ENCODE measurements at regions not wholly inside any gene's neighbourhood (a gene's known extent, or its start where the extent isn't known, plus 50 kb on each side); places are given as distances from the start of the nearest gene placed in this dataset.

DNA sequence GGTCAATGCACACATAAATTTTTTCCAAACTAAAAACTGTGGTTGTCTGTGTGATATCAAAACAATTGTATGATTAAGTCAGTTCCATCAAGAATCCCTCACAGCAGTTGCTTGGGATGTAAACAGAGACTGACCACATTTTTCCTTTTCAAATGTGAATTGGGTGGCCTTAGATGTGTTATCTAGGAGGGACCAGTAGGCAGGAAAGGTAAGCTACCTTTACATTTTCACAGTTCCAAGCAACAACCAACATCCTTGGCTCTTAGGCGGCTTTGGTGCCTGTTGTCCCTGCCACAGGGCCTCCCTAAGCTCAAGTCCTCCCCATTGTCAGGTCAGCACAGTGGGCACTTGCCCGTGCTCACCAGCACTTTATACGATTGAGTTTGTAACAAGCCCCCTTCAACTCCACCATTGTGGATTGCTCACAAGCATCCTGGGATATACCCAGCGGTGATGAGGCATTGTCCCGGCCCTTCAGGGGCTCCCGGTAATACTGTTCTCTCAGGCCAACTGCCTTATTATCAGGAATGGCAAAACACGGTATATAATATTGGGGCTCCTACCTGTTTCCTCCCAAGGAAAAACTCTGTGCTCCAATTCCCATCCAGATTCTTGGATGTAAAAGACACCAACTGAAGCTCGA, 114.9 kb upstream of the ANKRD1 start:
- no peak overlapping the region for H3K4me3 ChIP-seq (ENCODE audit: low read depth, low read length)

DNA sequence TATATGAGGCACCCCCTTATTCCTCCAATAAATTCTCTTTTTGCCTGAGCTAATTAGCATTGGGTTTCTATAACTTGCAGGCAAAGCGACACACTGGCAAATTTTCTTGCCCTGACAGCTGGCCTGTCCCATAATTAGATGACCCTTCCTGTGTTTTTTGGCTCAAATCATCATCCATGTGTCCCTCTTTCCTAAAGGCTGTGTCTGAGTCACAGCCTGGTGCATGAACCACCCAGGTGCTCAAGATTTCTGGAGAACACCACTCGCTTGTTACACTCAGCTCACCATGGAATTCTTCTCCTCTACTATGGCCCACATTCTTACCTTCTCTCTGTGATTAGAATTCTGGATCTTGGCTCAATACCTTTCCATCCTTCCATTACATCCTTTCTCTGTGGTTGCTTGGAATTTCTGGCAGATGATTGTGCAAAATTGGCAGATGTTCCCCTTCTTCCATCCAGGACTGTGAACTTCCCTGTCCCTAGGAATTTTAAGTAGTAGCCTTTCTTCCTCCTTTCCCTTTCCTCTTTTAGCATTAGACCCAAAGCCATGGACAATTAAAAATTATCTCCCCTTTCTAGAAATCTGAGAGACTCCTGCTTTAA, 116.0 kb upstream of the ANKRD1 start:
- H3K4me3 ChIP-seq (ENCODE audit: low read depth, low read length): no peak overlapping the region

DNA sequence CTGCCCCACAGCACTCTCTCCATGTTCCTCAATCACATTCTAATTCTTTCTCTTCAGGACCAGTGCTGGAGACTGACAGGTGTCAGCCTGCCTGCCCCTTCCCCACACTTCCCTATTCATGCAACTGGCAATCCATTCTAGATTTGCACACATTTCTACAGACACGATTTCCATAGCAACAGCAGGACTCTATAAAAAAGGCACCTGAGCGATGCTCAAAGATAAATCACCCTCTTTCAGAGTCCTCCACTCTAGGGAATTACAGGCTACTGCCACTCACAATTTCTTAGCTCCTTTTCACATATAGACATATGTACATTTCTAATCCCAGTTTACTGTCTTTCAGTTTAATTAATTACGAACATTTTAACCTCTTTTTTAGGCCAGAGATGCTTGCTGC, 118.1 kb upstream of the ANKRD1 start:
- H3K4me3 ChIP-seq (ENCODE audit: low read depth, low read length): no peak overlapping the region

DNA sequence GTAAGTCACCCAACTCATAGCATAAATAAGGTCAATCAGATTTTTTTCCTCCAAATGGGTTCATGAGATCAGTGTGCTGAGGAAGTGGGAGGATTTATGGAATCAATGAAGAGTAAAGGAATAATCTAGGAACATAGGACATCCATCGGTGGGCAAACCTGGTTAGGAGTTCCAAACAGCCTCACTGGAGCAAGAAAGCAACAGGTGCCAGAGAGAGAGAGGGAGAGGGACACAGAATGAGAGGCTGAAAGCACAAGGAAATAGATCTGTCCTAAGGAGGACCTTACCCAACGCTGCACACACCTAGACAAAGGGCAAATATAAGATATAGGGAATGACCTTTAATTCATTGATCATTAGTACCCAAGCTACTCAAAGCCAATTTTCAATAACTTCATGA, 119.5 kb upstream of the ANKRD1 start:
- H3K4me3 ChIP-seq (ENCODE audit: low read depth, low read length): no peak overlapping the region

DNA sequence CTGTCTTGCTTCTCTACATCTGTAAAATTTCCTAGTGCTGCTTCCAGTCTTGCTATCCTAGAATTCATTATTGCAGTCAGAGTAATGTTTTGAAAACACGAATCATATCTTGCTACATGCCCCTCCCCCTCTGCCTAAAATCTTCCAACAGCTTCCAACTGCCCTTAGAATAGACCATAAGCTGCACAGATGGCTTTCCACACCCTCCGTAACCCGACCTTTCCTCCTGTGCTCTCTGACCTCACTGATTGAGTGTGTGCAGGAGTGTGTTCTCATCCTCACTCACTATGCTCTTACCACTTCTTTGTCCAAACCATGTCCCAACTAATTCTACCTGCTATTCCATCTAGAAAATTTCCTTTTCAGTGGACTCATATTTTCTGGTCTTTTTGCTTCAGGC, 121.2 kb upstream of the ANKRD1 start:
- H3K4me3 ChIP-seq (ENCODE audit: low read depth, low read length): no peak overlapping the region

DNA sequence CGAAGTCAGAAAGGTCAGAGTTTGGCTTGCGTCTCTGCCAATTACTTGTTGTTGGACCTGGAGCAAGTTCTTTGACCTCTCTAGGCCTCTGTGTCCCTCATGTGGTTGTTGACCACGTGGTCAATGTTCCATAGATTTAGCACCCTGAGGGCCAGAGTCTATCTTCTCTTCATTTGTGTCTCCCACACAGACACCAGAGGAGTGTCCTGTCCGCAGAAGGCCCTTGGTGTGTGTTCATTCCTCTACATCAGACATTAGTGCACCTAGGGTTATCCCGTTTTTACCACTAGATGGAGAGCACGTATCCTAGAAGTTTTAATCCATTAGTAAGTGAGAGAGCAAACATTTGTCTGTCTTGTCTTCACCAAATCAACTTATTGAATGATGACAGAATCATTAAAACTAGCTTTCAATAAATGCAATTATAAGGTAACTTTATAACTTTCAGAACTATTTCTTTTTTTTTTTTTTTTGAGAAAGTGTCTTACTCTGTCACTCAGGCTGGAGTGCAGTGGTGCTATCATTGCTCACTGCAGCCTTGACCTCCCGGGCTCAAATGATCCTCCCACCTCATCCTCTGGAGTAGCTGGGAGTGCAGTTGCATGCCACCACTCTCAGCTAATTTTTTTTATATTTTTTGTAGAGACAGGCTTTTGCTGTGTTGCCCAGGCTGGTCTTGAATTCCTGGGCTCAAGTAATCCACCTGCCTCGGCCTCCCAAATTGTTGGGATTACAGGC, 122.5 kb upstream of the ANKRD1 start:
- no peak overlapping the region for H3K4me3 ChIP-seq (ENCODE audit: low read depth, low read length)

DNA sequence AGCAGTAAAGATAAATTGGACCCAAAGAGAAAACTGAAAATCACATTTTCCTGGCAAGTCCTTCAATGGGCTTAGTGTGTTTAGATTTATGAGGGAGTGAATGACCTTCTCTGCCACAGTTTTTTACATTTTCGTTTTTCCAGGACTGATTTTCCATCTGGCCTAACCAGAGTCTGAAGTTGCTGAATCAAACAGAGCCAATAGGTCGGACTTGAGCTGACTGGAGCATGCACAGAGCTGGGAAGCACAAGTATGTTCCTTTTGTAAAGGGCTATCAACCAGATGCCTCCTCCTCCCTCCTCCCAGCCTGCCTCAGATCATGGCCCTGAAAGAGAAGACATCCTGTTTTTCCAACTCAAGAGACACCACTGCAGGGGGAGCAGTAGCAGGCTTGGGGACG, 126.0 kb upstream of the ANKRD1 start:
- H3K4me3 ChIP-seq (ENCODE audit: low read depth, low read length): no peak overlapping the region

DNA sequence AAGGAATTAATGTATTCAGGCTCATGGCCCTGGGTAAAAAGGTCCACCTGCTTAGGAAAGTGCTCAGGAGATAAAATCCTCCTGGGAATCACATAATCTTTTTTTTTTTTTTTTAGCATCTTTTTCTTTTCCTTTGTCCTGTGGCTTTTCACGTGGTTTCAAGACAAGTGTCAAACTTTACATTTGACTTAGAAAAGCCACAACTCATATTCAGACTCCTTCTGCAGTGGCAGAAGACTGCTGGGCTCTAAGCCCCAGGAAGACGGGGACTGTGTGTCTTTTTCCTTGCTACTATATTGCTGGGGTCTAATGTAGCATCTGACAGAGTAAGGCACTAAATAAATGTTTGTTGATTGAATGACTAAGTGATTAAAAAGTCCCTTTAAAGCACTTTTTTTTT, 127.5 kb upstream of the ANKRD1 start:
- no peak overlapping the region for H3K4me3 ChIP-seq (ENCODE audit: low read depth, low read length)

DNA sequence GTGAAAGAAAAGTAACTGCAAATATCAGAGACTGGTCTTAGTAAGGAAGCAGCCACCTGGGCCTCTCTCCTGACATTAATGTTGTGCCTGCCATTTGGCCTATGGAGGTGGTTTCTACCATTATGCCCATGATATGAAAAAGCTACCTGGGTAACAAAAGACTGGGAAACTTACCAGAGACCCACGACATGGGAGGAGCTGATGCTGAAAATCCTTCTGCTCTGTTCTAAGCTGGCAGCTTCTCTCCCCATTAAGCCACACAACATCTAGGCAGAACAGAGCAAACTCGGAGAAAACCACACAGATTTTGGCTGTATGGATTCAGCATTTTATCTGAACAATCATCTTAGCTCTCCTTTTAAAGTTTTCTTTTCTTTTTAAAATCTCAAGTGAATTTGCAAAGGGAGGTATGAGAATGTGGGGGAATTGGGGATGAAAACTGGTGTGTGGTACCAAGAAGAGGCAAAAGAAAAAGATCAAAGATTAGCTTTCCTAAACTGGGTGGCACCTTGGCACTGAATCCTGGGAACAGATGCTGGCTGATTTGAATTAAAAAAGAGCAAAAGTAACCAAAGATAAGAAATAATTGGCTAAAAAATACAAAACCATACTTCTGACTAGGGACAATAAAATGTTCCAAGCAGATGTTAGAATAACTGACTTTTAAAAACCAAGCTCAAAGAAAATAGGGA, 128.6 kb upstream of the ANKRD1 start:
- no peak overlapping the region for H3K4me3 ChIP-seq (ENCODE audit: low read depth, low read length)

DNA sequence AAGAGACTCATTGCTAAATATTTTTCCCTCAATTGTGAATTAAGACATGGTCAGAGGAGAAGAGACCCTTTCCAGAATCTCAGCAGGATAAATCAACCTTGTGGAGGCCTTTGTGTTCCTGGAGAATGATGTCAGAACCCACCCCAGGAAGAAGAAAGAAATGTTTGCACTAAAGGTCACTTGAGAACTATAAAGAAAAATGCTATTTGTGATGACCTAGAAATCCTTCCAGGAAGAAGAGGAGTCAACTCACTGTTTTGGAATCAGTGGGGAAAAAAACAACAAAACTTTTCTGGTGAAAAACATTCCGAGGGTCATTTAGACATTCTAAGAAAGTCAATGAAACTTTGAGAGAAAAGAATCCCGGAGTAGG, 129.1 kb upstream of the ANKRD1 start:
- H3K4me3 ChIP-seq (ENCODE audit: low read depth, low read length): no peak overlapping the region

DNA sequence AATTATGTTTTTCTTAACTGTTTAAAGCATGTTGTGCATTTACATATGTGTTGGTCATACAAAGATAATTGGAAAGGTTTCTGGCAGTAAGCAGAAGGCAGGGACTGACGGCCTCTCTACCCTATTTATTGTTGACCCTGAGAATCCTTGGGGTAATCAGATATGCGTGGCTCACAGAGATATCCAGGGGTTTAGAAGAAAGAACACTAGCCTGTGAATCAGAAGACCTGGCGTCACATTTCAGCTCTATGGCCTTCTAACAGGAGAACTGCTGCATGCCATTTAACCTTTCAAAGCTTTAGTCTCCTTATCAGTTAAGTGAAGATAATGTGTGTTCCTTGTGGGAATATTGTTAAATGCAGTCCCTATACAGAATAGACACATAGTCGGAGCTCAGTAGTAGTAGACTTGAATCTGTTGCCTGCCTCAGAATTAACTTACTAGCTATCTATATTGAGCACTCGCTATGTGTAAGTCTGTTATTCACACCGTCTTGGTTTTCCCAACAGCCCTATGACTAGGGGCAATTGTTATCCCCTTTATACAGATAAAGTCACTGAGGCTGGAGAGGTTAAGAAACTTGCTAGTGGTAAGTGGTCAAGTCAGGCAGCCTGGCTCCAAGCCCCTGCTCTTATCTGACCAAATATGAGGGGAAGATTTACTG, 129.6 kb upstream of the ANKRD1 start:
- H3K4me3 ChIP-seq (ENCODE audit: low read depth, low read length): no peak overlapping the region

DNA sequence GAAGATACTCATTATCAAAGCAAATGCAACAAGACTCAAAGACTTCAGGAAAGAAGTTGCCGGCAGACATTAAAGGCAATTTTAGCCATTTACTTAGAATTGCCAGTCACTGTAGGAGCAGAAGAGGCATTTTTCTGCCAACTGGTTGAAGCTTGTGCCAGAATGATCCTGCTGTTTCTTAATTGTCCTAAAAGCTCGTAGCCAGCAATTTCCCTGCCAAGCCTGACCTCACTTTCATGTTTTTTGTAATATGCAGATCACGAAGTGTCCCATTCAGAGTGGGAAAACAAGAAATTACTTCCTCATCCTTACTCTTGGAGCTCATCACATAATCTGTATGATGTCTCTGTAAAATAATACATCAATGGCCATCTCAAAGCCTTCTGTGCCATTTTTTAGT, 130.9 kb upstream of the ANKRD1 start:
- H3K4me3 ChIP-seq (ENCODE audit: low read depth, low read length): no peak overlapping the region

DNA sequence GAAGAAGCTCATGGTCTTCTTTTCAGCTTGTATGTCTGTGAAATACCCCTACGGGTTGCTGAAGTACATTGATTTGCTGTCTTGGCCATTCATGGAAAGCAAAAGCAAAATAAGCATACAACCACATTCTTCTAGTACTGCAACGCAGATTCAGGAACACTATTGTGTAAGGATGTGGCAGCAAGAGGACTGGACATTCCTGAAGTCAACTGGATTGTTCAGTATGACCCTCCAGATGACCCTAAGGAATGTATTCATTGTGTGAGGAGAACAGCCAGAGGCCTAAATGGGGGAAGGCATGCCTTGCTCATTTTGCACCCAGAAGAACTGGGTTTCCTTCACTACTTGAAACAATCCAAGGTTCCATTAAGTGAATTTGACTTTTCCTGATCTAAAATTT, 133.4 kb upstream of the ANKRD1 start:
- H3K4me3 ChIP-seq (ENCODE audit: low read depth, low read length): no peak overlapping the region

DNA sequence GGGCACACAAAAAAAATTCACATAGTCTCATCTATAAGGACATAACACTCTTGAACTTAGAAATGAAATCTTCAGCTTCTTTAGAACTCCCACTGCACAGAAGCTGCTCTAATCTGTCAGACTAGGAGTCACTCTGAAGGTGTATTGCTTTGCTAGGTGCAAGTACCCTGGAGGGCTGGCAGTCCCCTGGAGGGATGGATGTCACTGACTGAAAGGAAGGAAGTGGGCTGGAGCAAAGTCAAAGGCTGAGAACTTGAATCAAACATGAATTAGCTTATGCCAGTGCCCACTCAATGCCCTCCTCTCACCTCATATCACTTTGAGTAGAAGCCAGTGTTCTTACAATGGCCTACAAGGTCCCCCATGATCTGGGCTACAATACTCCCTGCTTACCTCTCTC, 140.3 kb upstream of the ANKRD1 start:
- no peak overlapping the region for H3K4me3 ChIP-seq (ENCODE audit: low read depth, low read length)

DNA sequence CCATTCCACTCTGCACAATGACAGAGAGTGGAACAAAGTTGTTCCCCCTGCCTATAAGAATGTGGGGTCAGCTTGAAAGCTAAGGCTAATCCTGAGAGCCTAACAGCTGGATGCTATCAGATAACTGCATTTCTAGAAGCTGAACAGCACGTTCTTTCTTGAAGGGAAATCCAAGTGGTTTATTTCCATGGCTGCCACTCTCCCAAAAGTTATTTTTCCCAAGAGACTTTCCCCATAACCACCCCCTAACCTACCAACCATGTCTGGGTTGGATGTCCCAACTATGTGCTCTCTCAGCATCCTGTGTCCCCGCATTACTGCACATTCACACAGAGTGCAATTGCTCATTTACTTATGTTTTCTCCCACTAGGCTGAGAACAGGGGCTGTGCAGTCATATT, 140.7 kb upstream of the ANKRD1 start:
- no peak overlapping the region for H3K4me3 ChIP-seq (ENCODE audit: low read depth, low read length)

DNA sequence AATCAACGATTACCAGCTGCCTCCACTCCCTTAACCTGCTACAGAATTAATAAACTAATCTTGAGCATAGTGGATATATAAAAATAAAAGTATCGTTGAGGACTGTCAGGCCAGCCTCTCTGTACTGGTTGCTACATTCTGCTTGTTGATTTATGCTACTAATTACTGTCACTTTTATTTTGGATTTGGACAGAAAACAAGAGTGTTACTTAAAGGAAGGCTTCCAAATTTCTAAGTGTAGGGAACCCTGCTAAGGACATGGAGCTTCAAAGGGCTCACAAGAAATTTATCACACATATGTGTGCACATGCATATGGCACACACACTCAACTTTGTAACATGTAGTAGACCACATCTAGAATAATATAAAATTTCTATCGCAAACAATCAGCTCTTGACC, 141.2 kb upstream of the ANKRD1 start:
- no peak overlapping the region for H3K4me3 ChIP-seq (ENCODE audit: low read depth, low read length)

DNA sequence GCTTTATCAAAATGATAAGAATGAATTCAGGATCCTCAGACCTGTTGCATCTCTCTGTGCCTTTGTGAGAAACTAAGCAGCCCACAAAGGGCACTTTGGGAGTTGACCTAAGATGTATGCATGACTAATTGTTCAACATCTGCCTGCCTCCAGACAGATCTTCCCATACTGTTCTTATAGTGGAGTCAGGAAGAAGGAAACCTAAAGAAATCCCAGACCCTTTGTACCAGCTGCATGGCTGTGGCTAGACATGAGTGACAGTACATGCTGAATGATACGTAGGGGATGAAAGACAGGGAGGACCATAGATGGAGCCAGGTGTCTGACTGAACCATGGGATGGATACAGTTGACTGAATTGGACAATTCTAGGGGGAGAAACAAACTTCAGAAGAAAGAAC, 148.7 kb upstream of the PCGF5 start:
- H3K4me3 ChIP-seq (ENCODE audit: low read depth, low read length): no peak overlapping the region

DNA sequence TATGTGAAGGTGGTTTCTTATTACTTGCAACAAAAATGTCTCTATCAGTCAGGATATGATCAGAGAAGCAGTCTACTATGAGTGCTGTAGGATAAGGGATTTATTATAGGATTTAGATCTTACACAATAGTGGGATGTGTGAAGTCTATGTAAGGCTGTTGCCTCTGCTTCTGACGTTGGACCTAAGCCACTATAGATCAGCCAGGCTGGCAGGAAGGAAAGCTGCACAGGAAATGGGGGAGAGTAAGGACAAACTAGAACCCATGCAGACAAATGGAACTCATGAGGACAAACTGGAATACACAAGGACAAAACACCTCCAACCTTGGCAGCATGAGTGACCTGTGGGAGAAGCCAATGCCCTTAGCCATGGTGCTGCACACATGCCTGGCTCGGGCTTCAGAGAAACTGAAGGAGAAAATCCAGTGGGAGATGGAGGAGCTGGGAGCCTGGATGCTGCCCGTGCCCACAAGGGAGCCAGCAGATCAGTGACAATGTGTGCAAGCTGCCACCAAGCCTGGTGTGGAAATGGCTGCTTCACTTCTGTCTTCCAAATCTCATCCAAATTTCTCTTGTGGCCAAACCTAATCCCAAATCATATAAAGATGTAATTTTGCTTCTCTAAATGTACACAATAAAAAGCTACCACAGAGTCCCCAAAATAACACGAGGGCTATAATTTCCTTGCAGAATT, 147.0 kb upstream of the PCGF5 start:
- no peak overlapping the region for H3K4me3 ChIP-seq (ENCODE audit: low read depth, low read length)

DNA sequence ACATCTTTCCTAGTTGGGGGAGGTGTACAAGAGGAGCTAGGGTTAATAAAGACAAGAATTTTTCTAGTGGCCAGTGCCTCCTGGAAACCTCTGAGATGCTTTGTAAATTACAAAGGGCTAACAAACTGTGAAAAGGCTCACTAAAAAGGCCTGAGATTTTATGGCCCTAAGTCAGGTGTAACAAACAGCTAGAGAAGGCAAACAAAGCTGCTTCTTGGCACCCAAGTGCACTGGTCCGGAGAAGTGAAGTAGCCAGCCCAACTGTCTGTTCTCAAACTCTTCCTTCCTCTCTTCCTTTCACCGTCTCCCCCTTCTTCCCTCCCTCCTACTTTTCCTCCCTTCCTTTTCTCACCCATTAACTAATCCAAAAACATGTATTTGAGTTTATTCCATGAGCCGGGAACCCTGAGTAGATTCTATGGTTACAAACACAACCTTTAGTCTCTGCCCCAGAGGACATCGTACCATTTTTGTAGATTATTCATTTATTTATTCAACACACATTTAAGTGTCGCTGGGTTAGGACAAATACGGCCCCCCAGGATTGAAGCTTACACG, 143.4 kb upstream of the PCGF5 start:
- no peak overlapping the region for H3K4me3 ChIP-seq (ENCODE audit: low read depth, low read length)

DNA sequence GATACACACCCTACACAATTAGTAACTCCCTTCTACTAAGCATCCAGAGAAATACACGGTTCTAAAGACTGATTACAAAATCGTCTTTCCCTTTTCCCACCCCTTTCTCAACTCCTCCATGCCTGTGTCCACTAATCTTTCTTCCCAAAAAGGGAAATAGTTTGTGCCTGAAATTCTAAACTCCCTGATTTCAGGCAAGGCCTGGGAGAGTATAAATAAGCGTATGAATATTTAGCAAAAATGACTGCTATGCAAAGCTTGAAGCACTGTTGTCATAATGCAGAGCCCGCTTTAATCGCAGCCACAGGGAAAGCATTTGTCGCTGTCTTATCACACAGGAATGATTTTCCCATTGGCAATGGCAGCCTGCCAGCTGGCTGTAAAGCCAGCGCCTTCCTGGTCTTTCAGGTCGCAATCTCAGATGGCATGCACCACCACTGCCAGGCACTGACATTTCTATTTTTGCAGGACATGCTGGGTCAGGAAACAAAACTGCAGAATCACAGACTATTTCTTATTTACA, 142.9 kb upstream of the PCGF5 start:
- no peak overlapping the region for H3K4me3 ChIP-seq (ENCODE audit: low read depth, low read length)

Measured in iPS-11a (cell line).